Activated CD4-positive, alpha-beta T cell treated with anti-CD3 and anti-CD28 coated beads, Interleukin-2, amount 50 U/mL, for 16 hours (primary cell): ENCODE measurements at regions not wholly inside any gene's neighbourhood (a gene's known extent, or its start where the extent isn't known, plus 50 kb on each side); places are given as distances from the start of the nearest gene placed in this dataset.

Experiments
- DNase-seq: peaks from one replicate; pipeline ENCODE4 v3.0.0-alpha.2; 2020

GRCh38 chr2:120461546-120462537 lies 115.9 kb downstream of the INHBB start:
- DNase-seq: no peak

DNA sequence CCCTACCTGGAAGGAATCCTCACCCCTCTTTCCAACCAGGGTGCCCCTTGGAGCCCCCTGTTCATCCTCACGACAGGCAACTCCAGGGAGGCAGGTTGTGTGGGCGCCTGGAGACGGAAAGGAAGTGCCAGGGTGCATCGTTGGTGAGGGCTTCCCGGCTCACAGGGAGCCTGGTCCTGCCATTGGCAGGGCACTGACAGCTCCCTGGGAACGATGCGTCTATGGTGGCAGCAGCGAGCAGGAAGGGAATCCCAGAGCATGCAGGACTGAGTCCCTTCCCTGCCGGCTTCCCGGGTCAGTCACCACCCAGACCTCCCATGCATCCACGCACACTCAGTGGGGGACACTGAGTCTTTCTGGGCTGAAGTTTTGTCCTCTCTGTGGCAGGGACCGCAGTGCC lies 117.6 kb downstream of the INHBB start:
- DNase-seq: no peak

GRCh38 chr2:120463996-120464395 lies 118.1 kb downstream of the INHBB start:
- DNase-seq: no peak

GRCh38 chr2:120464448-120464931 lies 118.6 kb downstream of the INHBB start:
- no peak for DNase-seq

DNA sequence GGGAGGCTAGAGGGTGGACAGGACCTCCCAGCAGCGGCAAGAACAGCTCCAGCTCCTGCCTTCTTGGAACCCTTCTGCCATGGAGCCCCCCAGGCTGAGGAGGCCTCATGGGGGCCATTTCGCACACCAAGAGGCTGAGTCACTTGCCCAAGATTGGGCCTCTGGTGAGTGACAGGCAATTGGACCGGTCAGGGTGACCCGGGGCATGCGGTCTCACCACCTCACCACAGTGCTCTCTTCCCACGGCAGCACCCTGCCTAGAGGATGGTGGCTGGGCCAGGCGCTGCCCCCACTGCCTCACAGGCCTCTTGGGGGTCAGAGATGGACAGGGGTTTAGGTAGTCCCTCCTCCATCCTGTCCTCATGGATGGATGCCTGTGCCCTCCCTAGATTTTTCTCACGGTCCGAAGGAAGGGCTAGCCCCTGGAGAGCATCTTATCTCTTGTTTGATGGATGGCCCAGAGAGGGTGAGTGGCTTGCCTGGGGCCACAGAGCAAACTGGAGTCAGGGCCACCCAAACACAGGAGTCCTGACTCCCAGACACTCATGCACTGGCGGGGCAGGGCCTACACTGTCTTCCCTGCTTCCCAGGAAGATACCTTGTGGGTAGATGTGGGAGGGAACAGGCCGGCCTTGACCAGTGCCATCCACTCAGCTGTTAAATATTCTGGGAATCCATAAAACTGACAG lies 119.2 kb downstream of the INHBB start:
- DNase-seq: no peak

GRCh38 chr2:120465701-120465988 lies 119.7 kb downstream of the INHBB start:
- DNase-seq: no peak

DNA sequence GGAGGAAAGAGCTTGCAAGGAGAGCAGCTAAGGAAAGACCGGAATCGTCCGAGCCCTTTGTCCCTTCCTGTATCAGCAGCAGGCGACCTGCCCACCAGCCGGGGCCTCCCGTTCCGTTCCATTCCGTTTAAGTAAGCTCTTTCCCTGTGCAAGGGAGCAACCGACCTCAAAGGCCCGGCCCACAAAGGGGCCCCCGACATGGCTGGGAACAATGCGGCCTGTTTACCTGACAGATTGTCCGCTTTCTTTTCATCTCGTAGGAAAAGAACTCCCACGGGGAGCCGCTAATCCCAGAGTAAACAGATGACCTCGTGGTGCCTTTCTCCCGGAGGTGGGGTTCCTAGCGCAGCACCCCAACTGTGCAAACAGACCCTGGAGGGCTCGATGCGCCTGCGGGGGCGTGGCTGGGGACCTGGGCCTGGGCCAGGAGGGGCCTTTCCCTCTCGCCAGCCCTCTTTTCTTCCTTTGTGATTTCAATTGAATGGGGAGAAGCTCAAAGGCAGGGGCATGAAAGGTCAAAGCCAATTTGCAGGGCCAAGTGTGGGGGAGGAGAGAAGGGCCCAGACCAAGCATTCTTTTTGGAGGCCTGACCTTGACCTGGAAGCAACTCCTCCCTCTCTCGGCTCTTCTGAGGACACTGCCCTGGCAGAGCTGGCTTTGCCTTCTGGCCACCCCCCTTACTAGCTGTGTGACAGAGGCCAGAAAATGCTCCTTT lies 120.2 kb downstream of the INHBB start:
- no peak for DNase-seq

DNA sequence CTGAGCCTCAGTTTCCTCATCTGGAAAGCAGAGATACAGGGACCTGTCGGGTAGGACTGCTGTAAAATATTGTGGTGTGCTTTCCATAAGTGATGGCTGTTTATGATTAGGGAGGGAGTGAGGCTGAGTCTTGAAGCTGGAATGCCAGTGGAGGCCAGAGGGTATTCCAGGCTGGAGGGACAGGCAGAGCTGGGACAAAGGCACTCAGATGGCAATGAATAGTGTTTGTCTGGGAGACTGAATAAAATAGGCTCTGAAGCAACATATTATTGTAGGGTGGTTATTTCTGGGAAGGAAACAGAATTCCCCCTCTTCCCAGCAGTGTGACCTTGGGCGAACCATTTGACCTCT lies 120.7 kb downstream of the INHBB start:
- no peak for DNase-seq

DNA sequence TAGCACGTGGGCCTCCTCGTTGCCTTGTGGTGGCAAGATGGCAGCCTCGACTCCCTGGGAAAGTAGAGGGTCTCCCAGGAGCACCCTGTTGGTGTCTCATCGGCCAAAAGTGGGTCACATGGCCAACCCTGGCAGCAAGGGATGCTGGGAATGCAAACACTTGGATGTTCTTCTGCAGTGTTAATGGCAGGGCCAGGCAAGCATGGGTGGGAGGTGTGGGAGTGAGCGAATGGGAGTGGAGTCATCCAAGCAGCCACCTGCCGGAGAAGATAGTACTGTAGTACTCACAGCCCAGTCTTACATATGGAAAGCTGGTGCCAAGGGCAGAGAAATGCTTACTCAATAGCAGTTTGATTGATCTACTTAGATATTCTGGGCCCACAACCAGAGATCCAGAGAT lies 122.2 kb downstream of the INHBB start:
- DNase-seq: no peak

DNA sequence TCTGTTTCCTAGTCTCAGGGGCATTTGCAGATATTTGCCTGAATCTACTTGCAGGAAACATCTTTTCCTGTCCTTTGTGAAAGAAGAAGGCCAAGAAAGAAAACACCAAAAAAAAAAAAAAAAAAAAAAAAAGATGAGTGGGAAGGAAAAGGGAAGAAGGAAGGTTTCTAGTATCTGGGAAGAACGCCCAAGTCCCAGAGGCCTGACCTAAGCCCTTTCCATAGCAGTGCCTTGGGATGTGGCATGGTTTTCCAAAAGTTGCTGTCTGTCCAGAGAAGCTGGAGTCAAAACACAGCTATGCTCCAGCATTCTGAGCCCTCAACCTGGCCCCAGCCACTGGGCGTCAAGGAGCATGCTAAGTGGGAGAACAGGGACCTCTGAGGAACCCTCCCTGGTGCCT lies 123.5 kb downstream of the INHBB start:
- DNase-seq: no peak

GRCh38 chr2:120470041-120470965 lies 124.4 kb downstream of the INHBB start:
- no peak for DNase-seq

- DNase-seq: no peak
Observed at GRCh38 chr2:120471166-120471565, 125.2 kb downstream of the INHBB start.

- no peak for DNase-seq
Observed at GRCh38 chr2:120472031-120472430, 126.1 kb downstream of the INHBB start.

DNA sequence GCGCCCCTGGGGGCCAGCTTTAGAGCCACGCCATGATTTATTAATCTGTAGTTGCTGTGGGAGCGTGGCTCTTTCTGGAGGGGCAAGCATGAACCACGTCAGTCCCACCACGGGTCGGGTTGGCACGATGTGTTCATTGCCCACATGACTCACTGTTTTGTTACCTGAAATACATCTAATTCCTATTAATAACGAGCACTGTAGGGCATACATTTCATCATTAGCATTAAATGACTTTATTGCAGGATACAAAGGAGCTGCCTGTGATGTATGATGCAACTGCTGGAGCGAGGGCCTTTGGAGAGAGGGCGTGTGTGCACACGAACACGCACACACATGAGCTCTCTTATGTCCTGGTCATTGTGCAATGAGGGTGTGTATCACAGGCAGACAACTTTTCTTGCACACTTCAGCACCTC lies 127.0 kb downstream of the INHBB start:
- DNase-seq: no peak

DNA sequence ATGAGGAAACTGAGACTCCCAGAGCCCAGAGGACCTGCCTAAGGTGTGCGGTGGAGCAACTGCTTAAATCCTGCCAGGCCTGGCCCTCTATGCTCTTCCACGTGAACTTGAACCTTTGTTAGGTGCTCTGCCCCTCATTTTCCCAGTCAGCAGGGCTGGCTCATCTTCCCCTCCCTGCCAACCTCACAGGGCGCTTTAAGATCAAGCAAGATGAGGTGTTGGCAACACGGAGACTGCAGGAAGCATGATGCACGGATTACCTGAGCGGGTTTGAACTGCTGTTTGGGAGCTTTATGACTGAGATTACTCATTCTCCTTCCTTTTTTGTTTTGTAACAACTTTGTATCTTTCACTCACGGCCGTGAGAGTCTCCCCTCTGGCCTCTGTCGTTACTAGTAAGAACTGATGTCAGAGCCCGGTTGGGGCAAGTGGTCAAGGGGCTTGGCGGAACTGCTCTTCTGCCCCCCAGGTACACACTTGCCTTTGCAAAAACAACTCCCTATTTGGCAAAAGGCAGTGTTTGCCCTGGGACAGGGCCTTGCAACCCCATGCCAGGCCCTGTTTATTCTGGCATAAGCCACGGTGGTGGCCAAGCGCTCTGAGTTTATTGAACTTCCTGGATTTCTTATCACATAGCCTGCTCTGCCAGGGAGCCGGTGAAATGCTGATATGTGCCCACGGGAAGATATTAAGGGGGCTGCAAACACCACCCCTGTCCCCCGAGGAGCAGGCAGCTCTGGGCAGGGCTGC lies 127.8 kb downstream of the INHBB start:
- DNase-seq: no peak

DNA sequence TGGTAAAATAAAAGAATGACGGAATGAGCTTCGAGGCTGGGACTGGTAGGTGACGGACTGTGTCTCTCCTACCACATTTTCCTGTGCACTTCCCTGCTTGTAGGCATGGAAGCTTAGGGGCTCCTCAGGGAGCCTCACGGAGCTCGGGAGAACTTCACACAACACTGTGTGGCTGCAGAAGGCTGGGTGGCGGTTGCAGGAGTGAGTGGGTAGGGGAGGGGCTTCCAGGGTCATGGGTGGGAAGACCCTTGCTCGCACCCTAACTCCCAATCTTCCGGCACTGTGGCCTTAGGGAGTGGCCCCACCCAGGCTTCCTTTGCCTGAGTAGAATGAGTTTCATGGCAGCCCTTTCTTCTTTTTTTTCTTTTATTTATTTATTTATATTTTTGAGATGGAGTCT lies 128.6 kb downstream of the INHBB start:
- no peak for DNase-seq

GRCh38 chr2:120476141-120476540 lies 130.2 kb downstream of the INHBB start:
- DNase-seq: no peak

DNA sequence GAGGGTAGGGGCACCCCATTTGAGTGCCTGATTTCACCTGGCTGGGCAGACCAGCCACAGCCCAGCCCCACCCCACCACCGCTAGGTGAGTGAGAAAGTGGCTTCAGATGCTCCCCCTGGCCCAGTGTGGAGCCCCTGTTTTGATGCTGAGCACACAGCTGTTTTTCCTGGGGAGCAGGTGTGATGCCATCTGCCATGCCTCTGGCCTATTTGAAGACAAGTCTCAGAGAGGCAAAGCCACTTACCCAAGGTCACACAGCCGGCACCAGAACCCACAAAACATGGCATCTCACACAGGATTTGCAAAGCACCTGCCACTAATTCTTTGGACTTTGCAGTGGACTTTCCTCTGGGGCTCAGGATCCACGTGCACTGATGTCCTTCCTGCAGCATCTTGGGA lies 131.3 kb downstream of the INHBB start:
- no peak for DNase-seq

- DNase-seq: no peak
Observed at GRCh38 chr2:120477831-120478481, 132.0 kb downstream of the INHBB start.

GRCh38 chr2:120480346-120480902 lies 134.5 kb downstream of the INHBB start:
- no peak for DNase-seq

GRCh38 chr2:120480903-120481445 lies 135.0 kb downstream of the INHBB start:
- DNase-seq: no peak
